GM12873 (cell line): ENCODE measurements at regions not wholly inside any gene's neighbourhood (a gene's known extent, or its start where the extent isn't known, plus 50 kb on each side); places are given as distances from the start of the nearest gene placed in this dataset.

Source experiments
- CTCF ChIP-seq: IDR thresholded peaks from 2 replicates; pipeline ENCODE4 v1.5.1; 2012; ENCODE audit warnings: low read depth, mild to moderate bottlenecking, moderate library complexity, low read length, control low read depth; ENCODE audit not compliant: insufficient read depth; ENCODE audit errors: missing control alignments

GRCh38 chr5:8784692-8785091 is 761.2 kb downstream of the SEMA5A start:
- TF ChIP-seq CTCF = no peak

GRCh38 chr5:8788246-8788645 is 757.6 kb downstream of the SEMA5A start:
- TF ChIP-seq CTCF = no peak

- no peak for TF ChIP-seq CTCF
These were observed 740.2 kb downstream of the SEMA5A start for GRCh38 chr5:8805653-8806052.

GRCh38 chr5:8807636-8808035 is 738.2 kb downstream of the SEMA5A start:
- no peak for TF ChIP-seq CTCF

- TF ChIP-seq CTCF = no peak
These were observed 734.3 kb downstream of the SEMA5A start for GRCh38 chr5:8811581-8811980.

- no peak for TF ChIP-seq CTCF
These were observed 732.7 kb downstream of the SEMA5A start for GRCh38 chr5:8813180-8813579.

GRCh38 chr5:8814105-8814504 is 731.8 kb downstream of the SEMA5A start:
- TF ChIP-seq CTCF = no peak

GRCh38 chr5:8824371-8824770 is 721.5 kb downstream of the SEMA5A start:
- TF ChIP-seq CTCF = no peak
